IMR-90 (cell line): ENCODE measurements at regions not wholly inside any gene's neighbourhood (a gene's known extent, or its start where the extent isn't known, plus 50 kb on each side); places are given as distances from the start of the nearest gene placed in this dataset.

Source experiments
- ATAC-seq: fragments of 200-7000 bp; cut with Tn5 transposase; 2 replicates; pipeline ENCODE4 v1.9.1; 2020; ENCODE audit warnings: low read depth, mild to moderate bottlenecking, moderate library complexity
- BruUV-seq: library from RNA; stranded (reverse); fragments of 400-500 nt; replicated peaks from 2 replicates; lab custom pipeline; 2021; lab: Mats Ljungman, UMichigan
- CTCF ChIA-PET: fragments of 300-600 bp; formaldehyde crosslinking; extraction: SDS; loops from one replicate; lab custom pipeline; 2021; ENCODE audit warnings: antibody characterized with exemption; lab: Yijun Ruan, JAX
- POLR2A ChIA-PET: fragments of 300-600 bp; sonication (Branson Sonifier 250); formaldehyde crosslinking; loops from one replicate; lab custom pipeline; 2022; ENCODE audit warnings: antibody characterized with exemption; ENCODE audit not compliant: unreplicated experiment; lab: Charles Lee
- DNase-seq: peaks from one replicate; pipeline ENCODE4 v3.0.0; 2013
- H2AFZ ChIP-seq: replicated peaks from 2 replicates; pipeline ENCODE3; 2013; ENCODE audit warnings: low read length, mild to moderate bottlenecking; ENCODE audit not compliant: poor library complexity
- H2AK5ac ChIP-seq: 2 replicates; pipeline ENCODE4 v1.6.1; 2013; ENCODE audit warnings: low read depth, low read length, inconsistent platforms
- H2AK9ac ChIP-seq: replicated peaks from 2 replicates; pipeline ENCODE3; 2013; ENCODE audit warnings: mild to moderate bottlenecking, low read depth, low read length, moderate library complexity; ENCODE audit not compliant: poor library complexity
- H2BK120ac ChIP-seq: 2 replicates; pipeline ENCODE4 v1.6.1; 2013; ENCODE audit warnings: low read depth, low read length, inconsistent platforms
- H2BK15ac ChIP-seq: 3 replicates; pipeline ENCODE4 v1.6.1; 2013; ENCODE audit warnings: low read depth, low read length, inconsistent platforms
- H2BK20ac ChIP-seq: 2 replicates; pipeline ENCODE4 v1.6.1; 2013; ENCODE audit warnings: low read depth, mild to moderate bottlenecking, inconsistent platforms, low read length, moderate library complexity
- H2BK5ac ChIP-seq: 2 replicates; pipeline ENCODE4 v1.6.1; 2013; ENCODE audit warnings: mild to moderate bottlenecking, low read depth, low read length, inconsistent platforms; ENCODE audit not compliant: poor library complexity, severe bottlenecking
- H3K14ac ChIP-seq: replicated peaks from 2 replicates; pipeline ENCODE4 v1.6.1; 2013; ENCODE audit warnings: low read depth, low read length, inconsistent platforms
- H3K18ac ChIP-seq: 2 replicates; pipeline ENCODE4 v1.6.1; 2013; ENCODE audit warnings: low read depth, low read length, control low read depth
- H3K23ac ChIP-seq: 2 replicates; pipeline ENCODE4 v1.6.1; 2013; ENCODE audit warnings: low read depth, low read length, inconsistent platforms
- H3K27ac ChIP-seq: 2 replicates; pipeline ENCODE4 v1.5.1; 2013; ENCODE audit warnings: mild to moderate bottlenecking, control low read depth, low read length; ENCODE audit not compliant: insufficient read depth
- H3K27me3 ChIP-seq: 2 replicates; pipeline ENCODE4 v1.6.1; 2013; ENCODE audit warnings: low read length; ENCODE audit not compliant: control insufficient read depth, insufficient read depth
- H3K36me3 ChIP-seq: 2 replicates; pipeline ENCODE4 v1.6.1; 2013; ENCODE audit warnings: low read length, mixed read lengths; ENCODE audit not compliant: control insufficient read depth, insufficient read depth
- H3K4ac ChIP-seq: 2 replicates; pipeline ENCODE4 v1.6.1; 2013; ENCODE audit warnings: low read depth, low read length, inconsistent platforms
- H3K4me1 ChIP-seq: 2 replicates; pipeline ENCODE4 v1.6.1; 2013; ENCODE audit warnings: low read length, mixed read lengths; ENCODE audit not compliant: control insufficient read depth, insufficient read depth
- H3K4me2 ChIP-seq: 2 replicates; pipeline ENCODE4 v1.6.1; 2013; ENCODE audit warnings: low read depth, mild to moderate bottlenecking, control low read depth, low read length, moderate library complexity
- H3K4me3 ChIP-seq: 2 replicates; pipeline ENCODE4 v1.5.1; 2013; ENCODE audit warnings: low read depth, mild to moderate bottlenecking, control low read depth, low read length, moderate library complexity; ENCODE audit not compliant: insufficient read depth
- H3K56ac ChIP-seq: 2 replicates; pipeline ENCODE4 v1.6.1; 2013; ENCODE audit warnings: low read length, inconsistent platforms; ENCODE audit not compliant: insufficient read depth; ENCODE audit errors: extremely low read depth
- H3K79me1 ChIP-seq, 2 experiments: 2 replicates each; pipeline ENCODE4 v1.6.1; 2013; ENCODE audit warnings: low read length in 2 of 2, inconsistent platforms in 1 of 2, low read depth in 1 of 2
- H3K9ac ChIP-seq: 2 replicates; pipeline ENCODE4 v1.6.1; 2013; ENCODE audit warnings: low read depth, low read length, control low read depth
- H3K9me1 ChIP-seq: 2 replicates; pipeline ENCODE4 v1.6.1; 2013; ENCODE audit warnings: low read length, inconsistent platforms; ENCODE audit not compliant: insufficient read depth
- H3K9me3 ChIP-seq: 2 replicates; pipeline ENCODE4 v1.6.1; 2013; ENCODE audit warnings: low read length; ENCODE audit not compliant: control insufficient read depth, insufficient read depth
- H4K20me1 ChIP-seq: 2 replicates; pipeline ENCODE4 v1.6.1; 2013; ENCODE audit warnings: low read length, inconsistent platforms; ENCODE audit not compliant: insufficient read depth
- H4K5ac ChIP-seq: 2 replicates; pipeline ENCODE4 v1.6.1; 2013; ENCODE audit warnings: mild to moderate bottlenecking, low read depth, low read length, control low read depth
- H4K8ac ChIP-seq, 2 experiments: 2 replicates each; pipeline ENCODE4 v1.6.1; 2013; ENCODE audit warnings: low read depth in 2 of 2, low read length in 2 of 2, control low read depth in 1 of 2, inconsistent platforms in 1 of 2
- H4K91ac ChIP-seq: 2 replicates; pipeline ENCODE4 v1.6.1; 2013; ENCODE audit warnings: low read depth, low read length, inconsistent platforms; ENCODE audit not compliant: insufficient read depth
- FOS ChIP-seq: fragments of 150-350 bp; IDR thresholded peaks from 2 replicates; pipeline ENCODE4 v1.6.1; 2016; ENCODE audit warnings: low read depth, low read length
- MAZ ChIP-seq: IDR thresholded peaks from 2 replicates; pipeline ENCODE4 v1.6.1; 2012; ENCODE audit warnings: low read depth, mild to moderate bottlenecking, low read length, improper control_type of control experiment, moderate library complexity, borderline replicate concordance
- MXI1 ChIP-seq: IDR thresholded peaks from 2 replicates; pipeline ENCODE4 v1.6.1; 2012; ENCODE audit warnings: low read depth, mild to moderate bottlenecking, low read length, moderate library complexity, borderline replicate concordance
- NFE2L2 ChIP-seq: fragments of 150-350 bp; IDR thresholded peaks from 2 replicates; pipeline ENCODE4 v1.6.1; 2016; ENCODE audit warnings: low read depth, mild to moderate bottlenecking, low read length
- RFX5 ChIP-seq: IDR thresholded peaks from 2 replicates; pipeline ENCODE4 v1.8.0; 2012; ENCODE audit warnings: low read depth, mild to moderate bottlenecking, low read length, moderate library complexity
- SMC3 ChIP-seq: fragments of 150-350 bp; IDR thresholded peaks from 2 replicates; pipeline ENCODE4 v1.6.1; 2016; ENCODE audit warnings: low read depth, mild to moderate bottlenecking, antibody characterized with exemption, low read length, moderate library complexity
- WGBS, 2 experiments: methylation state at CpG; one replicate each; pipeline versions ENCODE4 v1.1.5 to v1.1.7; 2013; ENCODE audit warnings: missing lambda C conversion rate in 2 of 2; ENCODE audit not compliant: insufficient read length in 1 of 2; ENCODE audit errors: extremely low coverage in 2 of 2; 5-methylcytosine and 5-hydroxymethylcytosine counted together
- dilution Hi-C: fragments of 300-500 bp; cut with HindIII; formaldehyde crosslinking; loops from one replicate; pipeline ENCODE4 v1.14.3; 2018; ENCODE audit warnings: low sequenced_read_pairs; ENCODE audit not compliant: unreplicated experiment
- in situ Hi-C: fragments of 300-500 bp; cut with MboI; formaldehyde crosslinking; loops from 3 replicates; pipeline ENCODE4 v1.14.3; 2019; ENCODE audit warnings: low sequenced_read_pairs, inconsistent platforms, mixed read lengths
- intact Hi-C: fragments of 100-400 bp; cut with micrococcal nuclease; formaldehyde crosslinking; loops from 2 replicates; pipeline ENCODE4 v1.10.0; 2022

- Histone ChIP-seq H2BK20ac (no peak overlapping the region), H2AFZ (no peak overlapping the region), H4K91ac (no peak overlapping the region), H3K23ac (no peak overlapping the region), H3K56ac (no peak overlapping the region), H4K20me1 (no peaks in the 10 kb centered on the region), H3K27ac (no peak overlapping the region), H2BK15ac (no peak overlapping the region), H3K4me2 (no peak overlapping the region), H3K9me3 (no peaks in the 10 kb centered on the region), H3K4me1 (no peaks in the 10 kb centered on the region), H3K4ac (no peak overlapping the region), H3K14ac (no peak overlapping the region), H2BK5ac (no peak overlapping the region), H3K9me1 (no peaks in the 10 kb centered on the region), H4K8ac (no peak overlapping the region), H2AK5ac (no peak overlapping the region), H3K27me3 (no peaks in the 10 kb centered on the region; the same call in 1 of the 2 replicates), H3K9ac (no peak overlapping the region), H2BK120ac (no peak overlapping the region), H3K36me3 (no peaks in the 10 kb centered on the region), H3K18ac (no peak overlapping the region), H3K4me3 (no peak overlapping the region), H4K5ac (no peak overlapping the region), H2AK9ac (no peak overlapping the region), H3K79me1 (no peaks in the 10 kb centered on the region)
- in situ Hi-C loops = no loop called here
- TF ChIP-seq MXI1 = no peak
- TF ChIP-seq MAZ = no peak
- no peak for TF ChIP-seq RFX5
- TF ChIP-seq NFE2L2 = no peak
- no peak for TF ChIP-seq SMC3
- TF ChIP-seq FOS = no peak
- dilution Hi-C loops = no loop called here
- intact Hi-C loops = no loop called here
- no TSS peak for BruUV-seq
- WGBS, 2 experiments = no CpG with 5 or more reads among the region's 1 CpG
- DNase-seq = no peak
- ATAC-seq = no peak
- CTCF ChIA-PET = no interaction called here
- POLR2A ChIA-PET = no interaction called here
Measured at GRCh38 chr12:111085096-111085495, 164.7 kb upstream of the MYL2 start.
